Colonic mucosa (tissue), 4 donors: ENCODE measurements at regions not wholly inside any gene's neighbourhood (a gene's known extent, or its start where the extent isn't known, plus 50 kb on each side); places are given as distances from the start of the nearest gene placed in this dataset.

Experiments used
- DNase-seq: peaks from one replicate; pipeline ENCODE4 v3.0.0-alpha.2; 2020
- H3K27ac ChIP-seq: fragments of 200-600 bp; one replicate; pipeline ENCODE4 v1.8.0; 2021
- H3K27me3 ChIP-seq: fragments of 200-600 bp; one replicate; pipeline ENCODE4 v1.8.0; 2021
- H3K36me3 ChIP-seq: fragments of 200-600 bp; one replicate; pipeline ENCODE4 v1.8.0; 2021
- H3K4me1 ChIP-seq: fragments of 200-600 bp; one replicate; pipeline ENCODE4 v1.8.0; 2021; ENCODE audit warnings: mild to moderate bottlenecking
- H3K4me3 ChIP-seq: fragments of 200-600 bp; one replicate; pipeline ENCODE4 v1.8.0; 2021
- H3K9ac ChIP-seq, 2 donors: one replicate each; pipeline ENCODE4 v1.7.0; 2013; ENCODE audit warnings: control low read depth in 2 of 2, low read depth in 2 of 2, low read length in 2 of 2
- H3K9me3 ChIP-seq: fragments of 200-600 bp; one replicate; pipeline ENCODE4 v1.8.0; 2021
- intact Hi-C: fragments of 100-400 bp; cut with DNase I; formaldehyde crosslinking; loops from one replicate; pipeline ENCODE4 v1.14.1; 2022
- TF ChIP-seq, protein P1 (sequence below): fragments of 200-600 bp; IDR thresholded peaks from one replicate; pipeline ENCODE4 v1.8.0; 2022; ENCODE audit warnings: antibody characterized with exemption, mild to moderate bottlenecking
- donor health status: healthy.
- donor health status: DM: no; HTN: no; CAD: no.
- donor health status: DM: no; HTN: no; CAD: no.

DNA sequence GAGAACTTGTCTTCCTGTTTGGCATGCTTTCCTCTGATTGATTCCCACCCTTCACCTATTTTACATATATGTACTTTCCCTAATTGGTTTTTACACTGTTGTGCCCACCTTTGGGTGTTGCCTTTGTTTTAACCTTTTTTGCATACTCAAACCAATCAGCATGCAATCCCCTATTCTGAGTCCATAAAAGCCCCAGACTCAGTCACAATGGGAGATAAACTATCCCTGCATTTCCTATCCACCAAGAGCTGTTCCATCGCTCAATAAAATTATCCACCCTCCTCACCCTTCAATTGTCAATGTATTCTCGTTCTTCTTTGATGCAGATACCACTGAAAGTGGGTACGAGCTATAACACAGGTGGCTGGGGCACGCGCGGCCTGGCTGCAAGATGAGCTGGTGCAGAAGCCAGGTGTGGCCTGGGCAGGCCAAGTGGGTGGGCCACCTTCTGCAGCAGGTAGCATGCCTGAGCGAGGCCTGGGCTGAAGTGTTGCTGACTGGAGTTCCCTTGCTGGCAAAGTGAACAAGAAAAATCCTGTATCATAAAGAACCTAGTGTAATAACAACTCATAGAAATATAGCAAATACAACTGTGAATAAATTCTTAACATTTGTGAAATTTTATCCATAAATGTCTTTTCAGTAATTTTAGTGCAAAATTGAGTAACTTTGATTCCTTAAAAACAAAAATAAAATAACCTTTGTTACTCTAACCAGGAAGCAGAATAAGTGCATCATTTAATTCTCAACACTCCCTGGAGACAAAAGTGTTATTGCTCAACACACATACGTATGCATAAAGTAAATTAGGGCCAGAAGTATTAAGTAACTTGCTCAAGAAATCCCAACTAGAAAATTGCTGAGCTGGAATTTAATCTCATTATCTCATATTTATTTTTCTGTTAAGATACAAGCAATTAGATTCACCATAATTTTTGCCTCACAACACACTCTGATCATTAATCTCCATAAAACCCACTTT is 685.3 kb upstream of the EDIL3 start:
- TF ChIP-seq, protein P1, sequence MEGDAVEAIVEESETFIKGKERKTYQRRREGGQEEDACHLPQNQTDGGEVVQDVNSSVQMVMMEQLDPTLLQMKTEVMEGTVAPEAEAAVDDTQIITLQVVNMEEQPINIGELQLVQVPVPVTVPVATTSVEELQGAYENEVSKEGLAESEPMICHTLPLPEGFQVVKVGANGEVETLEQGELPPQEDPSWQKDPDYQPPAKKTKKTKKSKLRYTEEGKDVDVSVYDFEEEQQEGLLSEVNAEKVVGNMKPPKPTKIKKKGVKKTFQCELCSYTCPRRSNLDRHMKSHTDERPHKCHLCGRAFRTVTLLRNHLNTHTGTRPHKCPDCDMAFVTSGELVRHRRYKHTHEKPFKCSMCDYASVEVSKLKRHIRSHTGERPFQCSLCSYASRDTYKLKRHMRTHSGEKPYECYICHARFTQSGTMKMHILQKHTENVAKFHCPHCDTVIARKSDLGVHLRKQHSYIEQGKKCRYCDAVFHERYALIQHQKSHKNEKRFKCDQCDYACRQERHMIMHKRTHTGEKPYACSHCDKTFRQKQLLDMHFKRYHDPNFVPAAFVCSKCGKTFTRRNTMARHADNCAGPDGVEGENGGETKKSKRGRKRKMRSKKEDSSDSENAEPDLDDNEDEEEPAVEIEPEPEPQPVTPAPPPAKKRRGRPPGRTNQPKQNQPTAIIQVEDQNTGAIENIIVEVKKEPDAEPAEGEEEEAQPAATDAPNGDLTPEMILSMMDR = no peak
- H3K9ac ChIP-seq = no peak overlapping the region
- intact Hi-C loops = no loop called here
- H3K27ac ChIP-seq = no peak overlapping the region
- no peaks in the 10 kb centered on the region for H3K36me3 ChIP-seq
- H3K4me3 ChIP-seq = no peak overlapping the region
- H3K9me3 ChIP-seq = no peaks in the 10 kb centered on the region
- H3K4me1 ChIP-seq = no peaks in the 10 kb centered on the region
- H3K27me3 ChIP-seq = no peaks in the 10 kb centered on the region
- no peak for DNase-seq

DNA sequence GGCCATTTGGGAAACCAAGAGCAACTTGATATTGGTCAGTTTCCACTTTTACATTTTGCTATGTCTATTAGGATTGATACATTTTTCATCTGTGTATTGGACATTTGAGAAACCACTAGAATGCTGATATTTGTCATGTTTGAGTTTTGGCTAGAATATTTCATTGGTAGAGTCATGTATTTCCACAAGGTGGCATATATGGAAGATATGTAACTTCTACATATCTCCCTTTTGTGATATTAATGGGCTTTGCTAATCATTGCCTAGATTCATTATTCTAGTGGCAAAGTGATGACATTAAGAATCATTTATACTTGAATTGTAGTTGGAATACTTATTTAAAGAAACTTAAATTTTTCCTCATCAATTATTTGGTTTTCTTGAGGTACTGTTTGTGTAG is 692.9 kb upstream of the EDIL3 start:
- TF ChIP-seq, protein P1 = no peak
- Histone ChIP-seq H3K27ac (no peak overlapping the region), H3K9ac (no peak overlapping the region), H3K9me3 (no peaks in the 10 kb centered on the region), H3K4me1 (no peaks in the 10 kb centered on the region), H3K4me3 (no peak overlapping the region), H3K36me3 (no peaks in the 10 kb centered on the region), H3K27me3 (no peaks in the 10 kb centered on the region)
- DNase-seq = no peak
- intact Hi-C loops = no loop called here

DNA sequence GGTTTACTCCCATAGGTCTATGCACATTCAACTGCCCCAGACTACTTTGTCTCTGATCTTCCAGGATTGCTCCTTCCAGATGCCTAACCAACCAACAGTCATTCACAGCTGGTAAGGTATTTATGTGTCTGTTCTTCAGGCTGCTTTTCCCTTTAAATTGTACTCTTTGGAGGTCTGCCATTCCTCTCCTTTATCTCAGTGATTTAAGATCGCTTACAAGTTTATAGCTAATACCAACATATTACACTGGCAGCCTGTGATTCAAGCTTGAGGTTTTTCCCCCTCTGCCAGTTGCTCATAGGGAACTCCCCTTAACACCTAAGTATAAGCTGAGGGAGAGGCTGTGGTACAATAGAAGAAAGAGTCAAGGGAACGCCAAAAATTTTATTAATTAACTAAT is 711.7 kb upstream of the EDIL3 start:
- intact Hi-C loops = no loop called here
- H3K36me3 ChIP-seq = no peaks in the 10 kb centered on the region

DNA sequence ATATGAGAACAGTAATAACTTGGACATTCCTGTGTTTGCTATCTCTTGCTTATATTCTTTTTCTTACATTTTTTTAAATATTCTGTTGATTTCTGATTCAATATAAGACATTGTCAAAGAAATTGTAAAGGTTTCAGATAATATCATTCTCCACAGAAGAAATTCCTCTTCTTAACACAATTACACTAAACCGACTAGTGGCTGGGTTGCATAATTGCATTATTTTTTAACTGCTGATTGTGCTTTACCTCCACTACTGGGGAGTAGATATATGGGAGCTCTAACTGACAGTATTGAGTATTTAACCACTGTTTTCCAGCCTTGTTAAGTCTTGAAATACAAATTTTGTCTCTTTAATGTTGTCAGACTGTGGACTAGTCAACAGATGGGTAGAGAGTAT is 723.8 kb upstream of the EDIL3 start:
- Histone ChIP-seq H3K27ac (no peak overlapping the region), H3K36me3 (no peaks in the 10 kb centered on the region), H3K4me1 (no peaks in the 10 kb centered on the region), H3K9me3 (no peaks in the 10 kb centered on the region), H3K27me3 (no peaks in the 10 kb centered on the region), H3K9ac (no peak overlapping the region), H3K4me3 (no peak overlapping the region)
- no peak for DNase-seq
- intact Hi-C loops = no loop called here
- TF ChIP-seq, protein P1 = no peak

More for the DNA sequence above, 711.7 kb upstream of the EDIL3 start:
- no peak for DNase-seq
- Histone ChIP-seq H3K27me3 (no peaks in the 10 kb centered on the region), H3K4me3 (no peak overlapping the region), H3K9ac (no peak overlapping the region), H3K9me3 (no peaks in the 10 kb centered on the region), H3K4me1 (no peaks in the 10 kb centered on the region), H3K27ac (no peak overlapping the region)
- TF ChIP-seq, protein P1 = no peak

DNA sequence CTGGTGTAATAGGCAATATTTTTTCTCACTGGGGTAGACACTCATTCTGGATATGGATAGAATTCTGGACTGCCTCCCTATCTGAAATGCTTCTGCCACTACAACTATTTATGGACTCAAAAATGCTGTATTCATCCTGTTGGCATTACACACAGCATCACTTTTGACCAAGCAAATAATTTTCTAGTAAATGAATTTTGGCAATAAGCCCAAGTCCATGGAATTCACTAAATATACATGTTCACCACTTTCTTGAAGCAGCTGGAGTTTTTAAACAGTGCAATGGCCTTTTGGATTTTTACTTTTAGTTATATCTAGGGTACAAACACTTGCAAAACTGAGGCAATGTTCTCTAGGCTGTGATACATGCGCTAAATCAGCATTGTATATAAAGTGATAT is 724.9 kb upstream of the EDIL3 start:
- TF ChIP-seq, protein P1 = no peak
- Histone ChIP-seq H3K9ac (no peak overlapping the region), H3K4me1 (no peaks in the 10 kb centered on the region), H3K27me3 (no peaks in the 10 kb centered on the region), H3K27ac (no peak overlapping the region), H3K4me3 (no peak overlapping the region), H3K36me3 (no peaks in the 10 kb centered on the region), H3K9me3 (no peaks in the 10 kb centered on the region)
- no peak for DNase-seq
- intact Hi-C loops = no loop called here
